ENCODE measurements at regions not wholly inside any gene's neighbourhood (a gene's known extent, or its start where the extent isn't known, plus 50 kb on each side); places are given as distances from the start of the nearest gene placed in this dataset.

DNA sequence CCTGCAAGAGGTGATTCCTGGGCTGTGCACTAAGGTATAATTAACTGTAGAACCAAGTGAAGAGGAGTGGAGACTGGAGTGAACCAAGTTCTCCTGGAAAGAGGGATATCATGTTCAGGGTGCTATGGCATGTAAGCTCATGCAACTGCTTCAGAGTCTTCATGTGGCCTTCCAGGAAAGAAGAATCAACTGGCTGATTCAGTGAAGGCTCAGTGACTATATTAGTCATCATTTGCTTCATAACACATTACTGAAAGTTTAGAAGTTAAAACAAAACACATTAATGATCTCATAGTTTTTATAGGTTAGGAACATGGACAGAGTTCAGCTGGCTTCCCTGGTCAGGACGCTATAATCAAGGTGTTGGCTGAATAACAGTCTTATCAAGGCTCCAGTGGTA is 1200.8 kb upstream of the GYPC start:
- TF ChIP-seq, protein P1, sequence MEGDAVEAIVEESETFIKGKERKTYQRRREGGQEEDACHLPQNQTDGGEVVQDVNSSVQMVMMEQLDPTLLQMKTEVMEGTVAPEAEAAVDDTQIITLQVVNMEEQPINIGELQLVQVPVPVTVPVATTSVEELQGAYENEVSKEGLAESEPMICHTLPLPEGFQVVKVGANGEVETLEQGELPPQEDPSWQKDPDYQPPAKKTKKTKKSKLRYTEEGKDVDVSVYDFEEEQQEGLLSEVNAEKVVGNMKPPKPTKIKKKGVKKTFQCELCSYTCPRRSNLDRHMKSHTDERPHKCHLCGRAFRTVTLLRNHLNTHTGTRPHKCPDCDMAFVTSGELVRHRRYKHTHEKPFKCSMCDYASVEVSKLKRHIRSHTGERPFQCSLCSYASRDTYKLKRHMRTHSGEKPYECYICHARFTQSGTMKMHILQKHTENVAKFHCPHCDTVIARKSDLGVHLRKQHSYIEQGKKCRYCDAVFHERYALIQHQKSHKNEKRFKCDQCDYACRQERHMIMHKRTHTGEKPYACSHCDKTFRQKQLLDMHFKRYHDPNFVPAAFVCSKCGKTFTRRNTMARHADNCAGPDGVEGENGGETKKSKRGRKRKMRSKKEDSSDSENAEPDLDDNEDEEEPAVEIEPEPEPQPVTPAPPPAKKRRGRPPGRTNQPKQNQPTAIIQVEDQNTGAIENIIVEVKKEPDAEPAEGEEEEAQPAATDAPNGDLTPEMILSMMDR (conservative IDR thresholded peaks at IDR 0.05; ENCODE audit: low read depth, low read length) = no peak
- 0 out of 2 replicates have a peak, but pooled peaks have one; percentile 14 for TF ChIP-seq FOS (IDR thresholded peaks at IDR 0.05; ENCODE audit: low read depth, low read length)
- no CpG with 5 or more reads among the region's 1 CpG for WGBS, 2 experiments (ENCODE audit: extremely low coverage in 2 of 2, insufficient read length in 1 of 2)
- no TSS peak for BruUV-seq (replicated peaks)
- peak overlapping the region; percentile 60; the same call in 1 of the 2 replicates for H3K27ac ChIP-seq (ENCODE audit: insufficient read depth, low read length)
- H3K23ac ChIP-seq (ENCODE audit: low read depth, low read length) = no peak overlapping the region
- no peak overlapping the region for H3K4ac ChIP-seq (ENCODE audit: low read depth, low read length)
- no peaks in the 10 kb centered on the region for H3K27me3 ChIP-seq (ENCODE audit: control insufficient read depth, insufficient read depth, low read length)
- peaks cover 3% of the 10 kb centered on the region for H3K4me1 ChIP-seq (ENCODE audit: control insufficient read depth, insufficient read depth, low read length)
- no peak overlapping the region for H3K4me3 ChIP-seq (ENCODE audit: insufficient read depth, low read depth, low read length)
- DNase-seq (peak; percentile 66), ATAC-seq (ENCODE audit: low read depth) (peak; percentile 68)
- H3K4me2 ChIP-seq (ENCODE audit: low read depth, low read length) = peak overlapping the region; percentile 70; the same call in 1 of the 2 replicates
- H2BK120ac ChIP-seq (ENCODE audit: low read depth, low read length) = no peak overlapping the region
- ChIA-PET POLR2A (ENCODE audit: unreplicated experiment) (no interaction called here), CTCF (interaction anchor here (0.7 kb wide), 1 partner anchor 8 kb away, joined by 3 read pairs; no protein-coding TSS in a partner anchor)
- H2BK20ac ChIP-seq (ENCODE audit: low read depth, low read length) = no peak overlapping the region
- in situ Hi-C loops (cut with MboI; ENCODE audit: low sequenced_read_pairs) (loop anchor here (25.0 kb wide), 1 partner anchor 1418 kb away; the partner anchor contains the start of gene CNTNAP5), dilution Hi-C loops (cut with HindIII; ENCODE audit: low sequenced_read_pairs, unreplicated experiment) (no loop called here), intact Hi-C loops (cut with micrococcal nuclease) (no loop called here)
- no peaks in the 10 kb centered on the region for H3K79me1 ChIP-seq (ENCODE audit: low read depth in 1 of 2, low read length in 2 of 2)
- no peak overlapping the region for H3K14ac ChIP-seq (replicated peaks; ENCODE audit: low read depth, low read length)
- H2AK5ac ChIP-seq (ENCODE audit: low read depth, low read length) = no peak overlapping the region
- H3K36me3 ChIP-seq (ENCODE audit: control insufficient read depth, insufficient read depth, low read length) = no peaks in the 10 kb centered on the region
- no peak overlapping the region for H4K8ac ChIP-seq (ENCODE audit: low read depth in 2 of 2, low read length in 2 of 2)
- no peak overlapping the region for H2AFZ ChIP-seq (replicated peaks; ENCODE audit: low read length, poor library complexity)
- no peak overlapping the region for H3K56ac ChIP-seq (ENCODE audit: extremely low read depth, insufficient read depth, low read length)
- H3K9ac ChIP-seq (ENCODE audit: low read depth, low read length) = no peak overlapping the region
- H2BK15ac ChIP-seq (ENCODE audit: low read depth, low read length) = no peak overlapping the region
- H2BK5ac ChIP-seq (ENCODE audit: low read depth, low read length, poor library complexity, severe bottlenecking) = no peak overlapping the region
- no peak overlapping the region for H4K5ac ChIP-seq (ENCODE audit: low read depth, low read length)
- no peaks in the 10 kb centered on the region for H4K20me1 ChIP-seq (ENCODE audit: insufficient read depth, low read length)
- no peak overlapping the region for H2AK9ac ChIP-seq (replicated peaks; ENCODE audit: low read depth, low read length, poor library complexity)
- H3K9me1 ChIP-seq (ENCODE audit: insufficient read depth, low read length) = no peaks in the 10 kb centered on the region
- H3K18ac ChIP-seq (ENCODE audit: low read depth, low read length) = peak overlapping the region; percentile 52; the same call in 1 of the 2 replicates
- H4K91ac ChIP-seq (ENCODE audit: insufficient read depth, low read depth, low read length) = no peak overlapping the region
- 0 out of 2 replicates have a peak, but pooled peaks cover 2% of the 10 kb centered on the region for H3K9me3 ChIP-seq (ENCODE audit: control insufficient read depth, insufficient read depth, low read length)

All from IMR-90 (cell line).